ENCODE measurements at regions not wholly inside any gene's neighbourhood (a gene's known extent, or its start where the extent isn't known, plus 50 kb on each side); places are given as distances from the start of the nearest gene placed in this dataset.

GRCh38 chr3:66164155-66164554 is 56.6 kb upstream of the SLC25A26 start:
- TF ChIP-seq, protein P1, sequence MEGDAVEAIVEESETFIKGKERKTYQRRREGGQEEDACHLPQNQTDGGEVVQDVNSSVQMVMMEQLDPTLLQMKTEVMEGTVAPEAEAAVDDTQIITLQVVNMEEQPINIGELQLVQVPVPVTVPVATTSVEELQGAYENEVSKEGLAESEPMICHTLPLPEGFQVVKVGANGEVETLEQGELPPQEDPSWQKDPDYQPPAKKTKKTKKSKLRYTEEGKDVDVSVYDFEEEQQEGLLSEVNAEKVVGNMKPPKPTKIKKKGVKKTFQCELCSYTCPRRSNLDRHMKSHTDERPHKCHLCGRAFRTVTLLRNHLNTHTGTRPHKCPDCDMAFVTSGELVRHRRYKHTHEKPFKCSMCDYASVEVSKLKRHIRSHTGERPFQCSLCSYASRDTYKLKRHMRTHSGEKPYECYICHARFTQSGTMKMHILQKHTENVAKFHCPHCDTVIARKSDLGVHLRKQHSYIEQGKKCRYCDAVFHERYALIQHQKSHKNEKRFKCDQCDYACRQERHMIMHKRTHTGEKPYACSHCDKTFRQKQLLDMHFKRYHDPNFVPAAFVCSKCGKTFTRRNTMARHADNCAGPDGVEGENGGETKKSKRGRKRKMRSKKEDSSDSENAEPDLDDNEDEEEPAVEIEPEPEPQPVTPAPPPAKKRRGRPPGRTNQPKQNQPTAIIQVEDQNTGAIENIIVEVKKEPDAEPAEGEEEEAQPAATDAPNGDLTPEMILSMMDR (IDR thresholded peaks at IDR 0.05; ENCODE audit: poor library complexity, severe bottlenecking), result no peak
- TF ChIP-seq MXI1 (conservative IDR thresholded peaks at IDR 0.05; ENCODE audit: poor library complexity, severe bottlenecking), result no peak
- no peak for TF ChIP-seq EP300 (conservative IDR thresholded peaks at IDR 0.05; ENCODE audit: poor library complexity, severe bottlenecking)

Measured in neural cell (in vitro differentiated cells).